Tibial nerve (tissue), 4 donors: ENCODE measurements at regions not wholly inside any gene's neighbourhood (a gene's known extent, or its start where the extent isn't known, plus 50 kb on each side); places are given as distances from the start of the nearest gene placed in this dataset.

ENCODE experiments used
- DNase-seq, 2 donors: peaks; one replicate each; pipeline ENCODE4 v3.0.0-alpha.2; 2019; ENCODE audit warnings: low spot score in 2 of 2
- H3K27ac ChIP-seq, 4 donors: fragments of 200-600 bp; sonication (generic) in 3 of 4; one replicate each; pipeline ENCODE4 v1.5.1; 2017 to 2019; ENCODE audit warnings: mild to moderate bottlenecking in 1 of 4
- H3K27me3 ChIP-seq, 2 donors: fragments of 200-600 bp; sonication (generic) in 1 of 2; one replicate each; pipeline versions ENCODE4 v1.5.1 to v1.6.0; 2017 to 2019
- H3K36me3 ChIP-seq, 3 donors: fragments of 200-600 bp; sonication (generic); one replicate each; pipeline ENCODE4 v1.5.1; 2018 to 2019
- H3K4me1 ChIP-seq, 4 donors: fragments of 200-600 bp; sonication (generic) in 3 of 4; one replicate each; pipeline ENCODE4 v1.5.1; 2017 to 2019
- H3K4me3 ChIP-seq, 4 donors: fragments of 200-600 bp; sonication (generic) in 3 of 4; one replicate each; pipeline ENCODE4 v1.5.1; 2017 to 2019; ENCODE audit warnings: mild to moderate bottlenecking in 1 of 4, moderate library complexity in 1 of 4
- H3K9me3 ChIP-seq, 4 donors: fragments of 200-600 bp; sonication (generic) in 3 of 4; one replicate each; pipeline ENCODE4 v1.5.1; 2017 to 2019
- EP300 ChIP-seq, 2 donors: sonication (generic); formaldehyde crosslinking; IDR thresholded peaks; one replicate each; pipeline ENCODE4 v1.6.1; 2017; ENCODE audit warnings: antibody characterized with exemption in 2 of 2, mild to moderate bottlenecking in 1 of 2
- POLR2A ChIP-seq, 2 donors: fragments of 450-650 bp; IDR thresholded peaks; one replicate each; pipeline ENCODE4 v1.6.1; 2017; ENCODE audit warnings: antibody characterized with exemption in 2 of 2, mild to moderate bottlenecking in 2 of 2, moderate library complexity in 2 of 2
- WGBS, 2 donors: methylation state at CpG; one replicate each; pipeline ENCODE4 v1.1.5; 2018; 5-methylcytosine and 5-hydroxymethylcytosine counted together
- TF ChIP-seq, protein P1 (sequence below), 5 experiments: fragments of 200-600 bp in 3 of 5; fragments of 450-650 bp in 2 of 5; sonication (generic) in 3 of 5; IDR thresholded peaks; one replicate each; pipeline ENCODE4 v1.5.1; 2016 to 2019; ENCODE audit warnings: antibody characterized with exemption in 5 of 5, mild to moderate bottlenecking in 3 of 5, moderate library complexity in 2 of 5

DNA sequence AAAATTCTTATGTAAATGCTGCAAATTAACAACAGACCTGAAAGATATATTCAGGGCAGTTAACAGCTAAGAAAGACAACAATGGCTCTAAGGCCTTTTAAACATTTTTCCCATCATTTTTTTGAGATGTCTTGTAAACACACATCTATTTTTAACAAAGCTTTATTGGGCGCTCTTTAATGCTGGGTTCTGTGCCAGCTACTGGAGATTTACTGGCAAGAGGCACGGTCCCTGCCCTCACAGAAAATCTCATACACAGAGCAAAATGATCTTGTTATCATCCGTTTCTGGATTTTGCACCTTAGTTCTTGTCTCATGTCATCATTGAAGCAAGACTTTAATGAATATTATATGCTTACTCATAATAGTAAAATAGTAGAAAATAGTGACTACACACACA is 1022.3 kb upstream of the WWC1 start:
- Histone ChIP-seq H3K27ac (no peak overlapping the region), H3K4me3 (no peak overlapping the region), H3K27me3 (no peaks in the 10 kb centered on the region), H3K9me3 (no peaks in the 10 kb centered on the region), H3K4me1 (no peaks in the 10 kb centered on the region), H3K36me3 (no peaks in the 10 kb centered on the region)
- WGBS, 2 donors, result 56 to 60% methylated on average over 3 of the region's 3 CpGs
- DNase-seq, result no peak
- TF ChIP-seq POLR2A (IDR thresholded peaks at IDR 0.05) (no peak), EP300 (IDR thresholded peaks at IDR 0.05) (no peak)
- TF ChIP-seq, protein P1, sequence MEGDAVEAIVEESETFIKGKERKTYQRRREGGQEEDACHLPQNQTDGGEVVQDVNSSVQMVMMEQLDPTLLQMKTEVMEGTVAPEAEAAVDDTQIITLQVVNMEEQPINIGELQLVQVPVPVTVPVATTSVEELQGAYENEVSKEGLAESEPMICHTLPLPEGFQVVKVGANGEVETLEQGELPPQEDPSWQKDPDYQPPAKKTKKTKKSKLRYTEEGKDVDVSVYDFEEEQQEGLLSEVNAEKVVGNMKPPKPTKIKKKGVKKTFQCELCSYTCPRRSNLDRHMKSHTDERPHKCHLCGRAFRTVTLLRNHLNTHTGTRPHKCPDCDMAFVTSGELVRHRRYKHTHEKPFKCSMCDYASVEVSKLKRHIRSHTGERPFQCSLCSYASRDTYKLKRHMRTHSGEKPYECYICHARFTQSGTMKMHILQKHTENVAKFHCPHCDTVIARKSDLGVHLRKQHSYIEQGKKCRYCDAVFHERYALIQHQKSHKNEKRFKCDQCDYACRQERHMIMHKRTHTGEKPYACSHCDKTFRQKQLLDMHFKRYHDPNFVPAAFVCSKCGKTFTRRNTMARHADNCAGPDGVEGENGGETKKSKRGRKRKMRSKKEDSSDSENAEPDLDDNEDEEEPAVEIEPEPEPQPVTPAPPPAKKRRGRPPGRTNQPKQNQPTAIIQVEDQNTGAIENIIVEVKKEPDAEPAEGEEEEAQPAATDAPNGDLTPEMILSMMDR (IDR thresholded peaks at IDR 0.05), result no peak

DNA sequence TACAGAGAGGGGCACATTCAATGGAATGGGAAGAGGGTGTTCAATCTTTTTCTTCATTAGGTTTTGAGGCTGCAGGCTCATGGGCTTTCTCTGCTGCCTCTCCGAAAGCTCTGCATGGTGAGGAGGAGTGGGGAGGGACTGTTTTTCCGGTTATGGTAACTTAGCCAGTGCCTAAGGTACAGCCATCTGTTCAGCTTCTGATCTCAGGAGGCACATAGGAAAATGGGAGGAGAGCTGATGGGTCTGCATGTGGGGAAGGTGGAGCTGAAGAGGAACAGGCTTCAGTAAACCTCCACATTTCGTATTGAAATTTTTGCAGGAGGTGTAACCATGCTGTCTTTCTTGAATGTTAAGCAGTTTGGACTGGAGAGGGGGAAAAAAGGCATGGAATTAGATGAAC is 1020.4 kb upstream of the WWC1 start:
- H3K36me3 ChIP-seq, result no peaks in the 10 kb centered on the region
- WGBS, 2 donors, result 76 to 78% methylated on average over 3 of the region's 3 CpGs
- DNase-seq, result no peak
- no peak overlapping the region for H3K4me3 ChIP-seq
- H3K27me3 ChIP-seq, result no peaks in the 10 kb centered on the region
- H3K4me1 ChIP-seq, result no peaks in the 10 kb centered on the region
- no peaks in the 10 kb centered on the region for H3K9me3 ChIP-seq
- TF ChIP-seq POLR2A (IDR thresholded peaks at IDR 0.05) (no peak), EP300 (IDR thresholded peaks at IDR 0.05) (no peak)
- TF ChIP-seq, protein P1 (IDR thresholded peaks at IDR 0.05), result no peak
- H3K27ac ChIP-seq, result no peak overlapping the region

DNA sequence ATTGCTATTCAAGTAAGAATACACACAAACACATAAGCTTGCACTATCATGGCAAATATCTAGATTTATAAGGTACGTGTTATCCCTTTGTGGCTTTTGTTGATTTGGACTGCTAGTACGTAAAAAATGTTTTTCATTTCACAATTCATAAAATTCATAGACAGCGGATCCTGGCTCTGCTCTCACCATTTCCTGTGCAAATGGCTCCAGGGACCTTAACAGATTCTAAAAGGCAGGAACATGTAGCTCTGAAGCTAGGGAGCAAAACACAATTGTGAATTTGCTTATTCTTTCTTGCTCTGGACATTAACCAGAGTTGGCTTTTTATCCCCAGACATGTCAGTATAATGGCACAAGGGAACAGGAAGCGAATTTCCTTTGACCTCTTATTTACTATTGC is 1019.9 kb upstream of the WWC1 start:
- 79% methylated on average over 4 of the region's 4 CpGs for WGBS, 2 donors
- Histone ChIP-seq H3K36me3 (no peaks in the 10 kb centered on the region), H3K27me3 (no peaks in the 10 kb centered on the region), H3K9me3 (no peaks in the 10 kb centered on the region), H3K4me3 (no peak overlapping the region), H3K4me1 (no peaks in the 10 kb centered on the region), H3K27ac (no peak overlapping the region)
- TF ChIP-seq EP300 (IDR thresholded peaks at IDR 0.05) (no peak), POLR2A (IDR thresholded peaks at IDR 0.05) (no peak)
- TF ChIP-seq, protein P1 (IDR thresholded peaks at IDR 0.05), result no peak
- no peak for DNase-seq

DNA sequence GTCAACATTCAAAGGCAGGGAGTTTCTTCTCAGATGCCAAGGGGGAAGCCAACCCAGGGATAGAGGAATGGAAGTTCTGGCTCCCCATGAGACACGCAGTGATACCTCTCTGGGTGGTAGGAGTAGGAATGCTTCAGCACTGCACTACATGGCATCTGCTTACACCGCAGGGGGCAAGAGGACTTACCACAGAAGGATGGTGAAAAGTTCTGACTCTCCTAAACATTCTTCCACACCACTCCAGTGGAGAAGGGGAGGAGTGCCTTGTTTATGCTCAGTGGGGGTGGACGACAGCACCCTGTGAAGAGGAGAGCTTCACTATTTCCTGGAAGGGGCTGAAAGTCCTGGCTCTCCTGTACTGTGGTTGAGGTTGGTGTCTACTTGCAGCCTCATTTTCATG is 1011.3 kb upstream of the WWC1 start:
- no peaks in the 10 kb centered on the region for H3K27me3 ChIP-seq
- DNase-seq, result no peak
- H3K9me3 ChIP-seq, result no peaks in the 10 kb centered on the region
- H3K4me3 ChIP-seq, result no peak overlapping the region
- H3K27ac ChIP-seq, result no peak overlapping the region
- TF ChIP-seq, protein P1 (IDR thresholded peaks at IDR 0.05), result no peak
- TF ChIP-seq POLR2A (IDR thresholded peaks at IDR 0.05) (no peak), EP300 (IDR thresholded peaks at IDR 0.05) (no peak)
- no peaks in the 10 kb centered on the region for H3K36me3 ChIP-seq
- no peaks in the 10 kb centered on the region for H3K4me1 ChIP-seq
- WGBS, 2 donors, result 95 to 97% methylated on average over 3 of the region's 3 CpGs

DNA sequence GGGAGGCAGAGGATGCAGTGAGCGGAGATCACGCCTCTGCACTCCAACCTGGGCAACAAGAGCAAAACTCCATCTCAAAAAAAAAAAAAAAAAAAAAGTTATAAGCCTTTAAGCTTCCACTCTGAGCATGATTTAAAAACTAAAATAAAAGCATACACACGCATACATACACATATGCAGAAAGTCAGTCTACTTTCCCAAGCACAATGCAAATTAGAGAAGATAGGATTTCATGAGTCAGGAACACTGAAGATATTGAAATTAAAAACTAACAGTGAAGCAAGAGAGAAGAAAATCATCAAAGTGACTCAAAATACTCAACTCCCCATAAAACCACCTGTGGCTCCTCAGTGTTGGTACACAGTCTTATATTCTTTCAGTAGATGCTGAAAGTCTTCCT is 1009.5 kb upstream of the WWC1 start:
- H3K36me3 ChIP-seq, result no peaks in the 10 kb centered on the region
- no peak for TF ChIP-seq POLR2A (IDR thresholded peaks at IDR 0.05)
- TF ChIP-seq, protein P1 (IDR thresholded peaks at IDR 0.05), result no peak
- TF ChIP-seq EP300 (IDR thresholded peaks at IDR 0.05), result no peak
- no peaks in the 10 kb centered on the region for H3K27me3 ChIP-seq
- no peak overlapping the region for H3K4me3 ChIP-seq
- DNase-seq, result no peak
- H3K27ac ChIP-seq, result no peak overlapping the region
- no peaks in the 10 kb centered on the region for H3K9me3 ChIP-seq
- WGBS, 2 donors, result 93% methylated on average over 3 of the region's 3 CpGs
- H3K4me1 ChIP-seq, result no peaks in the 10 kb centered on the region
